ENCODE measurements at regions not wholly inside any gene's neighbourhood (a gene's known extent, or its start where the extent isn't known, plus 50 kb on each side); places are given as distances from the start of the nearest gene placed in this dataset.

- ATAC-seq (no peak), DNase-seq (no peak)
- intact Hi-C loops (cut with micrococcal nuclease) = no loop called here
- Histone ChIP-seq H3K27me3 (ENCODE audit: low read length) (no peaks in the 10 kb centered on the region; the same call in 1 of the 2 replicates), H2AFZ (ENCODE audit: low read length) (no peak overlapping the region), H3K4me1 (ENCODE audit: insufficient read depth, low read length) (no peaks in the 10 kb centered on the region), H3K9ac (ENCODE audit: low read length) (no peak overlapping the region), H3K4me3 (ENCODE audit: low read length) (no peak overlapping the region), H3F3A (ENCODE audit: low read length, unreplicated experiment) (no peaks in the 10 kb centered on the region), H3K9me2 (replicated peaks; ENCODE audit: low read length) (no peaks in the 10 kb centered on the region), H3K4me2 (ENCODE audit: low read length) (no peak overlapping the region), H3K79me2 (ENCODE audit: low read length) (no peaks in the 10 kb centered on the region), H3K36me3 (ENCODE audit: low read depth, low read length) (no peaks in the 10 kb centered on the region), H3K27ac (ENCODE audit: low read length) (no peak overlapping the region), H3K9me3 (ENCODE audit: low read length) (no peaks in the 10 kb centered on the region), H4K20me1 (ENCODE audit: low read length) (no peaks in the 10 kb centered on the region)
- POLR2A ChIA-PET (ENCODE audit: unreplicated experiment) = no interaction called here
- TF ChIP-seq EZH2phosphoT487 (IDR thresholded peaks at IDR 0.05; ENCODE audit: borderline replicate concordance, low read length) = no peak
- TF ChIP-seq, protein P1, sequence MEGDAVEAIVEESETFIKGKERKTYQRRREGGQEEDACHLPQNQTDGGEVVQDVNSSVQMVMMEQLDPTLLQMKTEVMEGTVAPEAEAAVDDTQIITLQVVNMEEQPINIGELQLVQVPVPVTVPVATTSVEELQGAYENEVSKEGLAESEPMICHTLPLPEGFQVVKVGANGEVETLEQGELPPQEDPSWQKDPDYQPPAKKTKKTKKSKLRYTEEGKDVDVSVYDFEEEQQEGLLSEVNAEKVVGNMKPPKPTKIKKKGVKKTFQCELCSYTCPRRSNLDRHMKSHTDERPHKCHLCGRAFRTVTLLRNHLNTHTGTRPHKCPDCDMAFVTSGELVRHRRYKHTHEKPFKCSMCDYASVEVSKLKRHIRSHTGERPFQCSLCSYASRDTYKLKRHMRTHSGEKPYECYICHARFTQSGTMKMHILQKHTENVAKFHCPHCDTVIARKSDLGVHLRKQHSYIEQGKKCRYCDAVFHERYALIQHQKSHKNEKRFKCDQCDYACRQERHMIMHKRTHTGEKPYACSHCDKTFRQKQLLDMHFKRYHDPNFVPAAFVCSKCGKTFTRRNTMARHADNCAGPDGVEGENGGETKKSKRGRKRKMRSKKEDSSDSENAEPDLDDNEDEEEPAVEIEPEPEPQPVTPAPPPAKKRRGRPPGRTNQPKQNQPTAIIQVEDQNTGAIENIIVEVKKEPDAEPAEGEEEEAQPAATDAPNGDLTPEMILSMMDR (conservative IDR thresholded peaks at IDR 0.05; ENCODE audit: low read depth, low read length) = no peak
- TF ChIP-seq EZH2 (IDR thresholded peaks at IDR 0.05; ENCODE audit: low read length, unreplicated experiment) = no peak
- CTCF ChIA-PET = no interaction called here
- BruUV-seq (replicated peaks) = no TSS peak
Observed at GRCh38 chrX:873016-873415, 242.4 kb downstream of the SHOX start.

GRCh38 chrX:872090-872489 is 241.5 kb downstream of the SHOX start:
- H3K9me3 ChIP-seq (ENCODE audit: low read length) = no peaks in the 10 kb centered on the region
- ATAC-seq = no peak
- intact Hi-C loops (cut with micrococcal nuclease) = no loop called here

DNA sequence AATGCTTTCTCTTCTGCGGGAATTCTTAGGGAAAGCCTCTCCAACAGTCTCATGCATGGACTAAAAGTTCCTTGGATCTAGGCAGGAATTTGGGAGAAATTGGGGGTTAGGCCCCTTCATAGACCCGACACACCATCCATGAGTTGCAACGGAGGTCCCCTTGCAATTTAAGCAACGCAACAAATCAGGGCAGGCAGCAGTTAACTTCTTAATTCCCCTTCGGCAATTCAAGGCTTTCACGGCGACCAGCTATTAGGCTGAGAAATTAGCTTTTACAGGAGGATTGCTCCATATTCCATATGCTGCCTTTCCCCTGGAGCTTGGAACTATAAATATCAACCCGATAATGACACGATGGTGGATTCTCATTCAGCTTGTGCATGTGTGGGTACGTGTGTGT is 241.0 kb downstream of the SHOX start:
- no peak overlapping the region for H3K4me3 ChIP-seq (ENCODE audit: low read length)
- H3K9me3 ChIP-seq (ENCODE audit: low read length) = no peaks in the 10 kb centered on the region
- no peak overlapping the region for H3K9ac ChIP-seq (ENCODE audit: low read length)
- H4K20me1 ChIP-seq (ENCODE audit: low read length) = no peaks in the 10 kb centered on the region
- no peak overlapping the region for H2AFZ ChIP-seq (ENCODE audit: low read length)
- POLR2A ChIA-PET (ENCODE audit: unreplicated experiment) = no interaction called here
- no peaks in the 10 kb centered on the region for H3K79me2 ChIP-seq (ENCODE audit: low read length)
- no peaks in the 10 kb centered on the region for H3K36me3 ChIP-seq (ENCODE audit: low read depth, low read length)
- ATAC-seq (no peak), DNase-seq (no peak)
- BruUV-seq (replicated peaks) = no TSS peak
- intact Hi-C loops (cut with micrococcal nuclease) = no loop called here
- no peaks in the 10 kb centered on the region; the same call in 1 of the 2 replicates for H3K27me3 ChIP-seq (ENCODE audit: low read length)
- CTCF ChIA-PET = no interaction called here
- TF ChIP-seq EZH2phosphoT487 (IDR thresholded peaks at IDR 0.05; ENCODE audit: borderline replicate concordance, low read length) = no peak
- no peak for TF ChIP-seq EZH2 (IDR thresholded peaks at IDR 0.05; ENCODE audit: low read length, unreplicated experiment)
- TF ChIP-seq, protein P1 (conservative IDR thresholded peaks at IDR 0.05; ENCODE audit: low read depth, low read length) = no peak
- no peaks in the 10 kb centered on the region for H3K9me2 ChIP-seq (replicated peaks; ENCODE audit: low read length)
- H3K4me2 ChIP-seq (ENCODE audit: low read length) = no peak overlapping the region
- no peaks in the 10 kb centered on the region for H3F3A ChIP-seq (ENCODE audit: low read length, unreplicated experiment)
- no peaks in the 10 kb centered on the region for H3K4me1 ChIP-seq (ENCODE audit: insufficient read depth, low read length)
- H3K27ac ChIP-seq (ENCODE audit: low read length) = no peak overlapping the region

More at GRCh38 chrX:872090-872489, 241.5 kb downstream of the SHOX start:
- ChIA-PET POLR2A (ENCODE audit: unreplicated experiment) (no interaction called here), CTCF (no interaction called here)
- no peaks in the 10 kb centered on the region for H3K9me2 ChIP-seq (replicated peaks; ENCODE audit: low read length)
- TF ChIP-seq EZH2 (IDR thresholded peaks at IDR 0.05; ENCODE audit: low read length, unreplicated experiment) (no peak), EZH2phosphoT487 (IDR thresholded peaks at IDR 0.05; ENCODE audit: borderline replicate concordance, low read length) (no peak)
- TF ChIP-seq, protein P1 (conservative IDR thresholded peaks at IDR 0.05; ENCODE audit: low read depth, low read length) = no peak
- no peaks in the 10 kb centered on the region; the same call in 1 of the 2 replicates for H3K27me3 ChIP-seq (ENCODE audit: low read length)
- H3K79me2 ChIP-seq (ENCODE audit: low read length) = no peaks in the 10 kb centered on the region
- no peaks in the 10 kb centered on the region for H3K4me1 ChIP-seq (ENCODE audit: insufficient read depth, low read length)
- no peak overlapping the region for H3K27ac ChIP-seq (ENCODE audit: low read length)
- H3K9ac ChIP-seq (ENCODE audit: low read length) = no peak overlapping the region
- H3F3A ChIP-seq (ENCODE audit: low read length, unreplicated experiment) = no peaks in the 10 kb centered on the region
- no peak for DNase-seq
- no peak overlapping the region for H3K4me3 ChIP-seq (ENCODE audit: low read length)
- H3K36me3 ChIP-seq (ENCODE audit: low read depth, low read length) = no peaks in the 10 kb centered on the region
- no peak overlapping the region for H3K4me2 ChIP-seq (ENCODE audit: low read length)
- no peak overlapping the region for H2AFZ ChIP-seq (ENCODE audit: low read length)
- no TSS peak for BruUV-seq (replicated peaks)
- no peaks in the 10 kb centered on the region for H4K20me1 ChIP-seq (ENCODE audit: low read length)

Measured in PC-3 (cell line).